Activated naive CD4-positive, alpha-beta T cell treated with anti-CD3 and anti-CD28 coated beads, Interleukin-2, amount 50 U/mL, for 24 hours (primary cell): ENCODE measurements at regions not wholly inside any gene's neighbourhood (a gene's known extent, or its start where the extent isn't known, plus 50 kb on each side); places are given as distances from the start of the nearest gene placed in this dataset.
"Not testable (repeated sequence)": the region's sequence is repeated elsewhere in the genome, so short reads cannot be mapped to it uniquely, and the experiment has no call there.

ENCODE experiments used
- H3K27ac Mint-ChIP-seq: one replicate; pipeline ENCODE4 v1.8.0; 2021; ENCODE audit warnings: mild to moderate bottlenecking, mixed read lengths
- H3K27me3 Mint-ChIP-seq: one replicate; pipeline ENCODE4 v1.8.0; 2021; ENCODE audit warnings: mixed read lengths
- H3K36me3 Mint-ChIP-seq: one replicate; pipeline ENCODE4 v1.8.0; 2021; ENCODE audit warnings: mixed read lengths
- H3K4me1 Mint-ChIP-seq: one replicate; pipeline ENCODE4 v1.8.0; 2021; ENCODE audit warnings: mixed read lengths
- H3K4me3 Mint-ChIP-seq: one replicate; pipeline ENCODE4 v1.8.0; 2021; ENCODE audit warnings: mild to moderate bottlenecking, mixed read lengths
- H3K9me3 Mint-ChIP-seq: one replicate; pipeline ENCODE4 v1.8.0; 2021; ENCODE audit warnings: mixed read lengths

GRCh38 chr4:57344296-57344695 is 234.1 kb upstream of the IGFBP7 start:
- Mint-ChIP-seq H3K4me1 (no peaks in the 10 kb centered on the region), H3K27ac (no peak overlapping the region), H3K27me3 (peaks cover 3% of the 10 kb centered on the region), H3K9me3 (no peaks in the 10 kb centered on the region), H3K4me3 (no peak overlapping the region), H3K36me3 (no peaks in the 10 kb centered on the region)

- no peaks in the 10 kb centered on the region for H3K9me3 Mint-ChIP-seq
- H3K4me3 Mint-ChIP-seq: no peak overlapping the region
- no peaks in the 10 kb centered on the region for H3K4me1 Mint-ChIP-seq
- H3K27ac Mint-ChIP-seq: no peak overlapping the region
- no peaks in the 10 kb centered on the region for H3K36me3 Mint-ChIP-seq
- peaks cover 3% of the 10 kb centered on the region for H3K27me3 Mint-ChIP-seq
Measured at GRCh38 chr4:57342411-57342810, 232.2 kb upstream of the IGFBP7 start.

GRCh38 chr4:57338861-57339260 is 228.7 kb upstream of the IGFBP7 start:
- H3K4me3 Mint-ChIP-seq, H3K27ac Mint-ChIP-seq, H3K36me3 Mint-ChIP-seq, H3K27me3 Mint-ChIP-seq, H3K9me3 Mint-ChIP-seq, H3K4me1 Mint-ChIP-seq: not testable (repeated sequence)

GRCh38 chr4:57333684-57334083 is 223.5 kb upstream of the IGFBP7 start:
- Mint-ChIP-seq H3K4me3 (no peak overlapping the region), H3K27me3 (no peaks in the 10 kb centered on the region), H3K9me3 (no peaks in the 10 kb centered on the region), H3K36me3 (no peaks in the 10 kb centered on the region), H3K4me1 (no peaks in the 10 kb centered on the region), H3K27ac (no peak overlapping the region)

GRCh38 chr4:57331959-57332358 is 221.8 kb upstream of the IGFBP7 start:
- Mint-ChIP-seq H3K4me1 (no peaks in the 10 kb centered on the region), H3K36me3 (no peaks in the 10 kb centered on the region), H3K9me3 (no peaks in the 10 kb centered on the region), H3K27me3 (no peaks in the 10 kb centered on the region), H3K27ac (no peak overlapping the region), H3K4me3 (no peak overlapping the region)

GRCh38 chr4:57329279-57329678 is 219.1 kb upstream of the IGFBP7 start:
- Mint-ChIP-seq H3K4me1 (no peaks in the 10 kb centered on the region), H3K9me3 (no peaks in the 10 kb centered on the region), H3K27ac (no peak overlapping the region), H3K36me3 (no peaks in the 10 kb centered on the region), H3K4me3 (no peak overlapping the region), H3K27me3 (no peaks in the 10 kb centered on the region)

GRCh38 chr4:57324673-57325307 is 214.6 kb upstream of the IGFBP7 start:
- Mint-ChIP-seq H3K27ac (no peak overlapping the region), H3K36me3 (no peaks in the 10 kb centered on the region), H3K4me3 (no peak overlapping the region), H3K27me3 (peaks cover 2% of the 10 kb centered on the region), H3K4me1 (no peaks in the 10 kb centered on the region), H3K9me3 (peaks cover 6% of the 10 kb centered on the region)

- Mint-ChIP-seq H3K27me3 (peaks cover 2% of the 10 kb centered on the region), H3K4me3 (no peak overlapping the region), H3K9me3 (peaks cover 6% of the 10 kb centered on the region), H3K4me1 (no peaks in the 10 kb centered on the region), H3K36me3 (no peaks in the 10 kb centered on the region), H3K27ac (no peak overlapping the region)
Measured at GRCh38 chr4:57320849-57321248, 210.7 kb upstream of the IGFBP7 start.

- peaks cover 6% of the 10 kb centered on the region for H3K9me3 Mint-ChIP-seq
- H3K4me3 Mint-ChIP-seq: no peak overlapping the region
- no peaks in the 10 kb centered on the region for H3K36me3 Mint-ChIP-seq
- peaks cover 2% of the 10 kb centered on the region for H3K27me3 Mint-ChIP-seq
- no peak overlapping the region for H3K27ac Mint-ChIP-seq
- H3K4me1 Mint-ChIP-seq: no peaks in the 10 kb centered on the region
Measured at GRCh38 chr4:57320217-57320616, 210.0 kb upstream of the IGFBP7 start.

GRCh38 chr4:57318703-57319102 is 208.5 kb upstream of the IGFBP7 start:
- Mint-ChIP-seq H3K27me3 (peaks cover 2% of the 10 kb centered on the region), H3K36me3 (no peaks in the 10 kb centered on the region), H3K9me3 (peaks cover 6% of the 10 kb centered on the region), H3K4me3 (no peak overlapping the region), H3K27ac (no peak overlapping the region), H3K4me1 (no peaks in the 10 kb centered on the region)

GRCh38 chr4:57314636-57315035 is 204.5 kb upstream of the IGFBP7 start:
- no peak overlapping the region for H3K27ac Mint-ChIP-seq
- H3K4me1 Mint-ChIP-seq: no peaks in the 10 kb centered on the region
- H3K9me3 Mint-ChIP-seq: no peaks in the 10 kb centered on the region
- no peaks in the 10 kb centered on the region for H3K27me3 Mint-ChIP-seq
- no peak overlapping the region for H3K4me3 Mint-ChIP-seq
- no peaks in the 10 kb centered on the region for H3K36me3 Mint-ChIP-seq

- Mint-ChIP-seq H3K4me1 (no peaks in the 10 kb centered on the region), H3K27me3 (peaks cover 2% of the 10 kb centered on the region), H3K4me3 (no peak overlapping the region), H3K36me3 (no peaks in the 10 kb centered on the region), H3K27ac (no peak overlapping the region), H3K9me3 (no peaks in the 10 kb centered on the region)
Measured at GRCh38 chr4:57312296-57312695, 202.1 kb upstream of the IGFBP7 start.

GRCh38 chr4:57309658-57310057 is 199.5 kb upstream of the IGFBP7 start:
- Mint-ChIP-seq H3K36me3 (no peaks in the 10 kb centered on the region), H3K27me3 (peaks cover 5% of the 10 kb centered on the region), H3K9me3 (no peaks in the 10 kb centered on the region), H3K27ac (no peak overlapping the region), H3K4me1 (no peaks in the 10 kb centered on the region), H3K4me3 (no peak overlapping the region)

- H3K27me3 Mint-ChIP-seq: peaks cover 5% of the 10 kb centered on the region
- no peaks in the 10 kb centered on the region for H3K36me3 Mint-ChIP-seq
- no peak overlapping the region for H3K27ac Mint-ChIP-seq
- H3K9me3 Mint-ChIP-seq: no peaks in the 10 kb centered on the region
- no peak overlapping the region for H3K4me3 Mint-ChIP-seq
- no peaks in the 10 kb centered on the region for H3K4me1 Mint-ChIP-seq
Measured at GRCh38 chr4:57308301-57308700, 198.1 kb upstream of the IGFBP7 start.

GRCh38 chr4:57305836-57306235 is 195.7 kb upstream of the IGFBP7 start:
- peaks cover 5% of the 10 kb centered on the region for H3K27me3 Mint-ChIP-seq
- H3K4me1 Mint-ChIP-seq: no peaks in the 10 kb centered on the region
- no peak overlapping the region for H3K4me3 Mint-ChIP-seq
- H3K36me3 Mint-ChIP-seq: no peaks in the 10 kb centered on the region
- no peaks in the 10 kb centered on the region for H3K9me3 Mint-ChIP-seq
- H3K27ac Mint-ChIP-seq: no peak overlapping the region

- peaks cover 4% of the 10 kb centered on the region for H3K9me3 Mint-ChIP-seq
- no peaks in the 10 kb centered on the region for H3K36me3 Mint-ChIP-seq
- H3K4me1 Mint-ChIP-seq: no peaks in the 10 kb centered on the region
- no peak overlapping the region for H3K27ac Mint-ChIP-seq
- H3K27me3 Mint-ChIP-seq: peaks cover 4% of the 10 kb centered on the region
- H3K4me3 Mint-ChIP-seq: no peak overlapping the region
Measured at GRCh38 chr4:57303012-57303751, 193.0 kb upstream of the IGFBP7 start.

GRCh38 chr4:57300300-57300699 is 190.1 kb upstream of the IGFBP7 start:
- H3K9me3 Mint-ChIP-seq: not testable (repeated sequence)

More at GRCh38 chr4:57300300-57300699, 190.1 kb upstream of the IGFBP7 start:
- H3K36me3 Mint-ChIP-seq, H3K4me3 Mint-ChIP-seq, H3K27me3 Mint-ChIP-seq, H3K27ac Mint-ChIP-seq, H3K4me1 Mint-ChIP-seq: not testable (repeated sequence)
